ENCODE measurements at regions not wholly inside any gene's neighbourhood (a gene's known extent, or its start where the extent isn't known, plus 50 kb on each side); places are given as distances from the start of the nearest gene placed in this dataset.

- WGBS, 2 donors, result 82% methylated on average over 2 of the region's 2 CpGs
- no peak overlapping the region for H3K4me3 ChIP-seq (ENCODE audit: low read depth, poor library complexity, severe bottlenecking)
- intact Hi-C loops (cut with DNase I; ENCODE audit: low total_unique reads), result no loop called here
- no peak for TF ChIP-seq POLR2A (IDR thresholded peaks at IDR 0.05)
- no peak for TF ChIP-seq CTCF (IDR thresholded peaks at IDR 0.05)
- DNase-seq (ENCODE audit: low spot score in 2 of 2), result no peak
Observed at GRCh38 chr10:95121904-95122303, 52.6 kb upstream of the CYP2C8 start.

All from lower leg skin (tissue), 4 donors.